H9 (cell line): ENCODE measurements at regions not wholly inside any gene's neighbourhood (a gene's known extent, or its start where the extent isn't known, plus 50 kb on each side); places are given as distances from the start of the nearest gene placed in this dataset.
"Not testable (repeated sequence)": the region's sequence is repeated elsewhere in the genome, so short reads cannot be mapped to it uniquely, and the experiment has no call there.

ENCODE experiments used
- DNase-seq: peaks from one replicate; pipeline ENCODE4 v3.0.0-alpha.2; 2017
- H2AFZ ChIP-seq: one replicate; pipeline ENCODE4 v1.6.1; 2013; ENCODE audit warnings: mild to moderate bottlenecking, low read length, control low read depth, moderate library complexity
- H2AK5ac ChIP-seq: 2 replicates; pipeline ENCODE4 v1.6.1; 2013; ENCODE audit warnings: low read length, control low read depth, mixed read lengths; ENCODE audit not compliant: insufficient read length
- H2BK120ac ChIP-seq: one replicate; pipeline ENCODE4 v1.6.1; 2013; ENCODE audit warnings: low read depth, mild to moderate bottlenecking, low read length, control low read depth, inconsistent platforms; ENCODE audit not compliant: poor library complexity, severe bottlenecking
- H2BK12ac ChIP-seq: 2 replicates; pipeline ENCODE4 v1.6.1; 2013; ENCODE audit warnings: low read length, control low read depth, mixed read lengths, low read depth; ENCODE audit not compliant: insufficient read length
- H2BK15ac ChIP-seq: 2 replicates; pipeline ENCODE4 v1.6.1; 2013; ENCODE audit warnings: low read depth, low read length, control low read depth
- H2BK20ac ChIP-seq: one replicate; pipeline ENCODE4 v1.6.1; 2013; ENCODE audit warnings: low read depth, mild to moderate bottlenecking, low read length, control low read depth, inconsistent platforms; ENCODE audit not compliant: poor library complexity, severe bottlenecking
- H2BK5ac ChIP-seq: 2 replicates; pipeline ENCODE4 v1.6.1; 2013; ENCODE audit warnings: low read length, control low read depth, mixed read lengths; ENCODE audit not compliant: insufficient read length
- H3K14ac ChIP-seq: 2 replicates; pipeline ENCODE4 v1.6.1; 2013; ENCODE audit warnings: low read length, control low read depth; ENCODE audit not compliant: insufficient read depth
- H3K18ac ChIP-seq: 2 replicates; pipeline ENCODE4 v1.6.1; 2013; ENCODE audit warnings: low read depth, mild to moderate bottlenecking, mixed read lengths, low read length, control low read depth; ENCODE audit not compliant: insufficient read length
- H3K23ac ChIP-seq: 2 replicates; pipeline ENCODE4 v1.6.1; 2013; ENCODE audit warnings: low read length, control low read depth, mixed read lengths, low read depth; ENCODE audit not compliant: insufficient read length
- H3K23me2 ChIP-seq: 2 replicates; pipeline ENCODE4 v1.6.1; 2013; ENCODE audit warnings: low read depth, mild to moderate bottlenecking, mixed read lengths, low read length, control low read depth; ENCODE audit not compliant: insufficient read length, poor library complexity, severe bottlenecking
- H3K27ac ChIP-seq: 2 replicates; pipeline ENCODE4 v1.5.1; 2013; ENCODE audit warnings: low read length, control low read depth, mixed read lengths, low read depth; ENCODE audit not compliant: insufficient read length
- H3K27me3 ChIP-seq: 2 replicates; pipeline ENCODE4 v1.6.1; 2013; ENCODE audit warnings: low read length, control low read depth, inconsistent platforms; ENCODE audit not compliant: insufficient read depth
- H3K4ac ChIP-seq: 2 replicates; pipeline ENCODE4 v1.6.1; 2013; ENCODE audit warnings: low read depth, mild to moderate bottlenecking, control low read depth, inconsistent platforms, low read length, moderate library complexity
- H3K4me1 ChIP-seq: 2 replicates; pipeline ENCODE4 v1.6.1; 2013; ENCODE audit warnings: low read length, control low read depth, inconsistent platforms; ENCODE audit not compliant: insufficient read depth
- H3K4me2 ChIP-seq: 2 replicates; pipeline ENCODE4 v1.6.1; 2013; ENCODE audit warnings: low read length, control low read depth, mixed read lengths; ENCODE audit not compliant: insufficient read length, insufficient read depth
- H3K56ac ChIP-seq: 2 replicates; pipeline ENCODE4 v1.6.1; 2013; ENCODE audit warnings: low read depth, mild to moderate bottlenecking, mixed read lengths, low read length, control low read depth; ENCODE audit not compliant: insufficient read length
- H3K79me1 ChIP-seq: 2 replicates; pipeline ENCODE4 v1.6.1; 2013; ENCODE audit warnings: low read depth, mild to moderate bottlenecking, moderate library complexity, low read length, control low read depth, inconsistent platforms; ENCODE audit not compliant: insufficient read depth, poor library complexity, severe bottlenecking
- H3K79me2 ChIP-seq: 2 replicates; pipeline ENCODE4 v1.6.1; 2013; ENCODE audit warnings: low read length, control low read depth, inconsistent platforms; ENCODE audit not compliant: insufficient read depth
- H3K9ac ChIP-seq: 2 replicates; pipeline ENCODE4 v1.6.1; 2013; ENCODE audit warnings: low read length, control low read depth, mixed read lengths; ENCODE audit not compliant: insufficient read length; ENCODE audit errors: extremely low read depth
- H3K9me3 ChIP-seq: one replicate; pipeline ENCODE4 v1.6.1; 2013; ENCODE audit warnings: low read depth, low read length, inconsistent platforms; ENCODE audit not compliant: control insufficient read depth
- H3T11ph ChIP-seq: one replicate; pipeline ENCODE4 v1.6.1; 2013; ENCODE audit warnings: mild to moderate bottlenecking, low read length, control low read depth, inconsistent platforms
- H4K20me1 ChIP-seq: one replicate; pipeline ENCODE4 v1.6.1; 2013; ENCODE audit not compliant: control insufficient read depth, insufficient read length, insufficient read depth
- H4K5ac ChIP-seq: 2 replicates; pipeline ENCODE4 v1.6.1; 2013; ENCODE audit warnings: low read depth, mild to moderate bottlenecking, mixed read lengths, low read length, control low read depth; ENCODE audit not compliant: insufficient read length
- H4K8ac ChIP-seq: replicated peaks from 2 replicates; pipeline ENCODE4 v1.6.1; 2013; ENCODE audit warnings: low read length, control low read depth, mixed read lengths, low read depth; ENCODE audit not compliant: insufficient read length
- H4K91ac ChIP-seq: 2 replicates; pipeline ENCODE4 v1.6.1; 2013; ENCODE audit warnings: low read depth, mild to moderate bottlenecking, moderate library complexity, mixed read lengths, low read length, control low read depth; ENCODE audit not compliant: insufficient read length
- H3K27ac Mint-ChIP-seq, 3 experiments: 2 replicates in 2 of 3; 3 replicates in 1 of 3; pipeline ENCODE4 v1.8.0; 2020 to 2021; ENCODE audit warnings: mixed read lengths in 3 of 3, mild to moderate bottlenecking in 1 of 3, moderate library complexity in 1 of 3
- H3K27me3 Mint-ChIP-seq: 2 replicates; pipeline ENCODE4 v1.8.0; 2021; ENCODE audit warnings: low read depth, mild to moderate bottlenecking, moderate library complexity, mixed read lengths
- H3K36me3 Mint-ChIP-seq, 3 experiments: 2 replicates in 2 of 3; 3 replicates in 1 of 3; pipeline ENCODE4 v1.8.0; 2020 to 2021; ENCODE audit warnings: low read depth in 3 of 3, mixed read lengths in 3 of 3; ENCODE audit not compliant: insufficient read depth in 1 of 3
- H3K4me1 Mint-ChIP-seq, 2 experiments: 2 replicates each; pipeline ENCODE4 v1.8.0; 2020; ENCODE audit warnings: mixed read lengths in 2 of 2
- H3K4me3 Mint-ChIP-seq, 2 experiments: 2 replicates in 1 of 2; 3 replicates in 1 of 2; pipeline ENCODE4 v1.8.0; 2020 to 2021; ENCODE audit warnings: mild to moderate bottlenecking in 2 of 2, mixed read lengths in 2 of 2, moderate library complexity in 1 of 2
- H3K9me3 Mint-ChIP-seq, 2 experiments: 2 replicates in 1 of 2; 3 replicates in 1 of 2; pipeline ENCODE4 v1.8.0; 2020; ENCODE audit warnings: mild to moderate bottlenecking in 2 of 2, mixed read lengths in 2 of 2, moderate library complexity in 1 of 2
- WGBS: extraction: QIAGEN DNeasy Blood & Tissue Kit; methylation state at CpG from one replicate; pipeline ENCODE4 v1.1.7; 2013; ENCODE audit warnings: missing lambda C conversion rate, low lambda C conversion rate, mixed read lengths; ENCODE audit not compliant: insufficient read length; ENCODE audit errors: extremely low coverage; 5-methylcytosine and 5-hydroxymethylcytosine counted together

- not testable (repeated sequence) for H2BK12ac ChIP-seq, H3K23me2 ChIP-seq, H3K9me3 Mint-ChIP-seq, H3K4me1 ChIP-seq, H3K27ac Mint-ChIP-seq, H3K4me1 Mint-ChIP-seq, H4K5ac ChIP-seq, H3K18ac ChIP-seq, H3K79me2 ChIP-seq, H3K14ac ChIP-seq, H2BK15ac ChIP-seq, H2BK5ac ChIP-seq, H3T11ph ChIP-seq, H2BK120ac ChIP-seq, H3K27me3 Mint-ChIP-seq, H3K23ac ChIP-seq, H3K27ac ChIP-seq, H2AK5ac ChIP-seq, H3K9me3 ChIP-seq, H2AFZ ChIP-seq, H3K4ac ChIP-seq, H4K8ac ChIP-seq, H3K4me2 ChIP-seq, H3K56ac ChIP-seq, DNase-seq, H2BK20ac ChIP-seq, H3K4me3 Mint-ChIP-seq, H4K20me1 ChIP-seq, H3K79me1 ChIP-seq, H4K91ac ChIP-seq, H3K9ac ChIP-seq, H3K36me3 Mint-ChIP-seq, H3K27me3 ChIP-seq
- WGBS = no CpG with 5 or more reads among the region's 23 CpGs
Measured at GRCh38 chr21:5106767-5107464, 5414.5 kb upstream of the TPTE start.

- not testable (repeated sequence) for H2BK5ac ChIP-seq, H4K20me1 ChIP-seq, H4K8ac ChIP-seq, H3K79me2 ChIP-seq, H2BK20ac ChIP-seq, H3K4me1 Mint-ChIP-seq, H3K18ac ChIP-seq, H3K4ac ChIP-seq, H2BK120ac ChIP-seq, H3K4me1 ChIP-seq, H3K23ac ChIP-seq, H3K9me3 Mint-ChIP-seq, H2BK12ac ChIP-seq, H3K14ac ChIP-seq, H3K27ac ChIP-seq, H3K9ac ChIP-seq, H3T11ph ChIP-seq, H3K4me3 Mint-ChIP-seq, H3K27me3 Mint-ChIP-seq, H3K27me3 ChIP-seq, H3K23me2 ChIP-seq, H3K79me1 ChIP-seq, H3K9me3 ChIP-seq, H3K27ac Mint-ChIP-seq, H3K4me2 ChIP-seq, H2BK15ac ChIP-seq, H4K5ac ChIP-seq, H2AFZ ChIP-seq, H3K56ac ChIP-seq, H2AK5ac ChIP-seq, H3K36me3 Mint-ChIP-seq, DNase-seq, H4K91ac ChIP-seq
- WGBS = no CpG with 5 or more reads among the region's 20 CpGs
Measured at GRCh38 chr21:5107637-5108036, 5413.7 kb upstream of the TPTE start.
